ENCODE measurements at regions not wholly inside any gene's neighbourhood (a gene's known extent, or its start where the extent isn't known, plus 50 kb on each side); places are given as distances from the start of the nearest gene placed in this dataset.

DNA sequence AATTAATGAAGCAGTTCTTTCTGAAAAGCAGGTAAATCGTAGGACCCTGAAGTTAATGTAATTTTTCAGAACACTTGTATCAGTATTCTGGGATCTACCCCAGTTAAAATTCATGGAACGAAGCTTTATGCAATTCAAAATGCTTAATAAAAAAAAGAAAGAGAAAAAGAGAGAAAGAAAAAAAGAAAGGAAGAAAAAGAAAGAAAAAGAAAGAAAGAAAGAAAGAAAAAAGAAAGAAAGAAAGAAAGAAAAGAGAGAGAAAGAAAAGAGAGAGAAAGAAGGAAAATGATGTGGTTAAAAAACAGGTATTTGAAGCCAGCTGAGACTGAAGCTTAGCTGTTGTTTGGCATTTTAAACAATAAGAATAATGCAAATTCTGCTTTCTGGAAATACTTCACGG is 427.4 kb upstream of the AKR1E2 start:
- TF ChIP-seq POLR2AphosphoS5 (IDR thresholded peaks at IDR 0.05; ENCODE audit: low read depth, low read length) (no peak), POLR2A (IDR thresholded peaks at IDR 0.05; ENCODE audit: low read depth, low read length) (no peak), TAF1 (IDR thresholded peaks at IDR 0.05; ENCODE audit: borderline replicate concordance, low read depth, low read length) (no peak)

Measured in GM12892 (cell line).